Vagina (tissue), 2 donors: ENCODE measurements at regions not wholly inside any gene's neighbourhood (a gene's known extent, or its start where the extent isn't known, plus 50 kb on each side); places are given as distances from the start of the nearest gene placed in this dataset.

Source experiments
- DNase-seq, 2 donors: peaks; one replicate each; pipeline ENCODE4 v3.0.0-alpha.2; 2017; ENCODE audit errors: extremely low spot score in 2 of 2
- H3K27ac ChIP-seq: fragments of 200-600 bp; sonication (generic); one replicate; pipeline ENCODE4 v1.5.1; 2019
- H3K27me3 ChIP-seq: fragments of 200-600 bp; sonication (generic); one replicate; pipeline ENCODE4 v1.5.1; 2019
- H3K36me3 ChIP-seq, 2 donors: fragments of 200-600 bp; sonication (generic); one replicate each; pipeline ENCODE4 v1.5.1; 2017 to 2019
- H3K4me1 ChIP-seq: fragments of 200-600 bp; sonication (generic); one replicate; pipeline ENCODE4 v1.5.1; 2019
- H3K4me3 ChIP-seq, 2 donors: fragments of 200-600 bp; sonication (generic); 1 replicate in 1 of 2; 2 replicates in 1 of 2; pipeline ENCODE4 v1.5.1; 2016 to 2019
- H3K9me3 ChIP-seq: fragments of 200-600 bp; sonication (generic); one replicate; pipeline ENCODE4 v1.5.1; 2019
- CTCF ChIP-seq, 3 experiments: fragments of 450-650 bp in 2 of 3; fragments of 200-600 bp in 1 of 3; sonication (generic) in 1 of 3; IDR thresholded peaks; one replicate each; pipeline ENCODE4 v1.5.1; 2017 to 2019; ENCODE audit warnings: antibody characterized with exemption in 3 of 3, mild to moderate bottlenecking in 2 of 3, moderate library complexity in 2 of 3
- POLR2A ChIP-seq, 2 donors: fragments of 450-650 bp; IDR thresholded peaks; one replicate each; pipeline ENCODE4 v1.6.1; 2017; ENCODE audit warnings: antibody characterized with exemption in 2 of 2, mild to moderate bottlenecking in 2 of 2, moderate library complexity in 2 of 2
- POLR2AphosphoS5 ChIP-seq, 2 donors: sonication (generic); formaldehyde crosslinking; IDR thresholded peaks; one replicate each; pipeline ENCODE4 v1.9.0; 2017; ENCODE audit warnings: antibody characterized with exemption in 2 of 2, mild to moderate bottlenecking in 2 of 2, low read depth in 1 of 2; ENCODE audit not compliant: insufficient read depth in 1 of 2
- intact Hi-C: fragments of 100-400 bp; cut with DNase I; formaldehyde crosslinking; loops from one replicate; pipeline ENCODE4 v1.15.1; 2023

GRCh38 chr11:34564406-34564805, 50.8 kb upstream of the ELF5 start:
- Histone ChIP-seq H3K4me1 (no peaks in the 10 kb centered on the region), H3K9me3 (no peaks in the 10 kb centered on the region), H3K4me3 (no peak overlapping the region), H3K27me3 (no peaks in the 10 kb centered on the region), H3K36me3 (no peaks in the 10 kb centered on the region), H3K27ac (no peak overlapping the region)
- TF ChIP-seq CTCF (IDR thresholded peaks at IDR 0.05) (no peak), POLR2A (IDR thresholded peaks at IDR 0.05) (no peak), POLR2AphosphoS5 (IDR thresholded peaks at IDR 0.05; ENCODE audit: insufficient read depth in 1 of 2, low read depth in 1 of 2) (no peak)
- intact Hi-C loops, result no loop called here
- no peak for DNase-seq

- no peak for TF ChIP-seq POLR2A (IDR thresholded peaks at IDR 0.05)
- no peak for TF ChIP-seq CTCF (IDR thresholded peaks at IDR 0.05)
- no peak for TF ChIP-seq POLR2AphosphoS5 (IDR thresholded peaks at IDR 0.05; ENCODE audit: insufficient read depth in 1 of 2, low read depth in 1 of 2)
- Histone ChIP-seq H3K4me1 (no peaks in the 10 kb centered on the region), H3K27me3 (no peaks in the 10 kb centered on the region), H3K36me3 (no peaks in the 10 kb centered on the region), H3K27ac (no peak overlapping the region), H3K4me3 (no peak overlapping the region), H3K9me3 (no peaks in the 10 kb centered on the region)
- intact Hi-C loops, result no loop called here
- DNase-seq, result no peak
Observed at GRCh38 chr11:34564807-34565241, 51.2 kb upstream of the ELF5 start.

DNA sequence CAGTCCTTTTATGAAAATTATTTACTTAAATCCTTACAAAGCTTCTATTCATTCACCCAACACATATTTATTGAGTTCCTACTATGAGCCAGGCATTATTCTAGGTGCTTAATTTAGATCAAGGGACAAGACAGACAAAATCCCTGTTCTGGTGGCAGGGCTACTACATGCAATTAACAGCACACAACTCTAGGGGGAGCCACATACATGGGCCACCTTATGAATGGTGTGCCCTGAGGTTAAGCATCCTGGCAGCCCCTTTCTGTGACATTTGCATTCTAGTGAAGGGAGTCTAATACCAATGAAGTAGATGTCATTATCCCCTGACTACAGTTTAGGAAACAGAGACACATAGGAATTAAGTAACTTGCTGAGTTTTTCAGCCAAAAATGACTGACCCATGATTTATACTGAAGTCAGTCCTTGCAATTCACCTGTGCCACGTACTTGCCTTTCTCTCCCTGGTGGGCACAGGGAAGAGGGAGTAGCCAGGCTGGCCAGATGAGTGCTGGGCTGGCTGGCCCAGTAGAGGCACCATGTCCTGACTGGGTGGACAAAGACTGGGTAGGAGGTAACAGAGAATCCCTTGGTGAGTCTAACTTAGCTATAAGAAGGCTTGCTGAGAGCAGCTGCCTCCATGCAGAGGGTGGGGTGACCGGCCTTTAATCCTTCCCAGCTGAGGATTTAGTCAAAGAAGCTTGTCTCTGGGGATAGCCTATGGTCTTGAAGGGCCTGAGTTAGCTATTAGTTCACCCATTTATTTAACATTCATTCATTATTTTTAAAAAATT, 52.0 kb upstream of the ELF5 start:
- DNase-seq, result no peak
- H3K27me3 ChIP-seq, result no peaks in the 10 kb centered on the region
- H3K9me3 ChIP-seq, result no peaks in the 10 kb centered on the region
- no peaks in the 10 kb centered on the region for H3K4me1 ChIP-seq
- H3K4me3 ChIP-seq, result no peak overlapping the region
- intact Hi-C loops, result no loop called here
- H3K27ac ChIP-seq, result no peak overlapping the region
- TF ChIP-seq POLR2A (IDR thresholded peaks at IDR 0.05), result no peak
- TF ChIP-seq CTCF (IDR thresholded peaks at IDR 0.05), result no peak
- TF ChIP-seq POLR2AphosphoS5 (IDR thresholded peaks at IDR 0.05; ENCODE audit: insufficient read depth in 1 of 2, low read depth in 1 of 2), result no peak
- no peaks in the 10 kb centered on the region for H3K36me3 ChIP-seq

- intact Hi-C loops, result no loop called here
Observed at GRCh38 chr11:34566208-34566551, 52.6 kb upstream of the ELF5 start.

More at GRCh38 chr11:34566208-34566551, 52.6 kb upstream of the ELF5 start:
- Histone ChIP-seq H3K27ac (no peak overlapping the region), H3K9me3 (no peaks in the 10 kb centered on the region), H3K27me3 (no peaks in the 10 kb centered on the region), H3K36me3 (no peaks in the 10 kb centered on the region), H3K4me3 (no peak overlapping the region), H3K4me1 (no peaks in the 10 kb centered on the region)
- no peak for DNase-seq
- TF ChIP-seq CTCF (IDR thresholded peaks at IDR 0.05), result no peak
- no peak for TF ChIP-seq POLR2AphosphoS5 (IDR thresholded peaks at IDR 0.05; ENCODE audit: insufficient read depth in 1 of 2, low read depth in 1 of 2)
- TF ChIP-seq POLR2A (IDR thresholded peaks at IDR 0.05), result no peak
